GM12878 (cell line): ENCODE measurements at regions not wholly inside any gene's neighbourhood (a gene's known extent, or its start where the extent isn't known, plus 50 kb on each side); places are given as distances from the start of the nearest gene placed in this dataset.

Source experiments
- ATAC-seq: fragments of 200-7000 bp; cut with Tn5 transposase; 3 replicates; pipeline ENCODE4 v1.9.1; 2020; ENCODE audit warnings: mild to moderate bottlenecking, moderate library complexity
- BruUV-seq: library from RNA; stranded (reverse); fragments of 400-500 nt; replicated peaks from 2 replicates; lab custom pipeline; 2021; lab: Mats Ljungman, UMichigan
- CTCF ChIA-PET: fragments of 300-600 bp; sonication (Branson Sonifier 250); formaldehyde crosslinking; extraction: SDS; loops from one replicate; lab custom pipeline; 2021; ENCODE audit warnings: inconsistent platforms; lab: Yijun Ruan, JAX
- POLR2A ChIA-PET: fragments of 350-600 bp; formaldehyde crosslinking; extraction: SDS; loops from one replicate; lab custom pipeline; 2021; ENCODE audit warnings: inconsistent platforms; lab: Charles Lee
- RAD21 ChIA-PET: fragments of 300-600 bp; sonication (Branson Sonifier 250); formaldehyde crosslinking; loops from one replicate; lab custom pipeline; 2023; ENCODE audit warnings: antibody characterized with exemption; ENCODE audit not compliant: unreplicated experiment; lab: Charles Lee
- SMC1A ChIA-PET: fragments of 300-600 bp; sonication (Branson Sonifier 250); formaldehyde crosslinking; loops from one replicate; lab custom pipeline; 2023; ENCODE audit not compliant: unreplicated experiment, uncharacterized antibody; lab: Charles Lee
- DNase-seq: peaks from one replicate; pipeline ENCODE4 v3.0.0-alpha.2; 2011; ENCODE audit warnings: low read depth, low spot score
- FAIRE-seq: peaks from 3 replicates; lab custom pipeline; 2011; peaks lifted over from hg19 to GRCh38; lab: Jason Lieb, UNC
- H2AFZ ChIP-seq: 2 replicates; pipeline ENCODE4 v1.6.0; 2011; ENCODE audit warnings: low read depth, low read length, control low read depth; ENCODE audit not compliant: control insufficient read depth
- H3K27ac ChIP-seq: 2 replicates; pipeline ENCODE4 v1.5.1; 2011; ENCODE audit warnings: control low read depth; ENCODE audit not compliant: control insufficient read depth, insufficient read depth
- H3K27me3 ChIP-seq, 2 experiments: replicated peaks in 1 of 2; 2 replicates each; pipeline versions ENCODE4 v1.6.0 to v1.6.1; 2011; ENCODE audit warnings: low read length in 1 of 2; ENCODE audit not compliant: control insufficient read depth in 2 of 2, insufficient read depth in 2 of 2
- H3K36me3 ChIP-seq, 2 experiments: 2 replicates each; pipeline ENCODE4 v1.5.1; 2011; ENCODE audit warnings: low read length in 1 of 2; ENCODE audit not compliant: control insufficient read depth in 2 of 2, insufficient read depth in 2 of 2
- H3K4me1 ChIP-seq: 2 replicates; pipeline ENCODE4 v1.6.1; 2011; ENCODE audit warnings: mild to moderate bottlenecking, low read length, moderate library complexity, mixed read lengths; ENCODE audit not compliant: control insufficient read depth, insufficient read depth
- H3K4me2 ChIP-seq: 2 replicates; pipeline ENCODE4 v1.6.0; 2011; ENCODE audit warnings: control low read depth; ENCODE audit not compliant: control insufficient read depth, insufficient read depth
- H3K4me3 ChIP-seq: fragments of 200-600 bp; sonication (generic); 2 replicates; pipeline ENCODE4 v1.5.1; 2016
- H3K79me2 ChIP-seq: 2 replicates; pipeline ENCODE4 v1.6.0; 2011; ENCODE audit warnings: low read length; ENCODE audit not compliant: control insufficient read depth, insufficient read depth
- H3K9ac ChIP-seq: 2 replicates; pipeline ENCODE4 v1.8.0; 2011; ENCODE audit warnings: low read length, control low read depth, mixed read lengths; ENCODE audit not compliant: control insufficient read depth, insufficient read depth
- H3K9me3 ChIP-seq: replicated peaks from 3 replicates; pipeline ENCODE4 v1.5.1; 2011; ENCODE audit warnings: mild to moderate bottlenecking, low read length; ENCODE audit not compliant: control insufficient read depth, insufficient read depth
- H4K20me1 ChIP-seq: 2 replicates; pipeline ENCODE4 v1.6.0; 2011; ENCODE audit not compliant: control insufficient read depth, insufficient read depth
- CBX5 ChIP-seq: sonication (generic); IDR thresholded peaks from 2 replicates; pipeline ENCODE4 v1.6.1; 2016; ENCODE audit warnings: low read depth, moderate library complexity, mild to moderate bottlenecking, inconsistent platforms
- CEBPB ChIP-seq, 2 experiments: fragments of 150-350 bp in 1 of 2; IDR thresholded peaks; 2 replicates each; pipeline ENCODE4 v1.6.1; 2012 to 2014; ENCODE audit warnings: low read depth in 2 of 2, low read length in 2 of 2, borderline replicate concordance in 1 of 2, inconsistent platforms in 1 of 2
- CHD2 ChIP-seq: IDR thresholded peaks from 2 replicates; pipeline ENCODE4 v1.6.1; 2011; ENCODE audit warnings: low read depth, low read length, improper control_type of control experiment, borderline replicate concordance
- CHD4 ChIP-seq: fragments of 200-600 bp; sonication (generic); IDR thresholded peaks from 2 replicates; pipeline ENCODE4 v1.6.1; 2016; ENCODE audit warnings: mild to moderate bottlenecking
- EP300 ChIP-seq, 2 experiments: fragments of 150-350 bp in 1 of 2; IDR thresholded peaks; 2 replicates each; pipeline ENCODE4 v1.6.1; 2011 to 2012; ENCODE audit warnings: low read depth in 2 of 2, low read length in 2 of 2, borderline replicate concordance in 1 of 2, improper control_type of control experiment in 1 of 2, inconsistent platforms in 1 of 2; ENCODE audit not compliant: control insufficient read depth in 1 of 2
- ETV6 ChIP-seq, 2 experiments: fragments of 450-650 bp in 1 of 2; IDR thresholded peaks in 1 of 2; conservative IDR thresholded peaks in 1 of 2; 2 replicates each; pipeline ENCODE4 v1.6.1; 2014; ENCODE audit warnings: antibody characterized with exemption in 1 of 2, borderline replicate concordance in 1 of 2, low read depth in 1 of 2, mild to moderate bottlenecking in 1 of 2, moderate library complexity in 1 of 2
- NFYA ChIP-seq: IDR thresholded peaks from 2 replicates; pipeline ENCODE4 v1.6.1; 2011; ENCODE audit warnings: low read depth, mild to moderate bottlenecking, low read length, improper control_type of control experiment, borderline replicate concordance
- SMAD5 ChIP-seq: IDR thresholded peaks from 2 replicates; pipeline ENCODE4 v1.6.1; 2016; ENCODE audit warnings: antibody characterized with exemption, low read depth
- WRNIP1 ChIP-seq: IDR thresholded peaks from 2 replicates; pipeline ENCODE4 v1.6.1; 2011; ENCODE audit warnings: low read depth, low read length, improper control_type of control experiment, borderline replicate concordance
- WGBS: methylation state at CpG from one replicate; pipeline ENCODE4 v1.1.6; 2016; ENCODE audit warnings: low lambda C conversion rate; ENCODE audit not compliant: insufficient replicate concordance, insufficient coverage; ENCODE audit errors: missing lambda C conversion rate; 5-methylcytosine and 5-hydroxymethylcytosine counted together
- in situ Hi-C: fragments of 300-500 bp; cut with MboI; formaldehyde crosslinking; loops from 9 replicates; pipeline ENCODE4 v1.14.3; 2018; ENCODE audit warnings: mixed read lengths
- intact Hi-C: fragments of 100-400 bp; cut with micrococcal nuclease; formaldehyde crosslinking; loops from one replicate; pipeline ENCODE4 v1.14.2; 2022; ENCODE audit not compliant: unreplicated experiment
- TF ChIP-seq, protein P1 (sequence below): IDR thresholded peaks from 2 replicates; pipeline ENCODE4 v1.6.1; 2012; ENCODE audit warnings: low read depth, low read length, improper control_type of control experiment

GRCh38 chr10:52609626-52610240, 162.9 kb downstream of the MBL2 start:
- in situ Hi-C loops = no loop called here
- ATAC-seq (no peak), DNase-seq (no peak), FAIRE-seq (no peak)
- WGBS = 12% methylated on average over 5 of the region's 5 CpGs
- intact Hi-C loops = no loop called here
- Histone ChIP-seq H3K27me3 (no peaks in the 10 kb centered on the region), H3K4me2 (no peak overlapping the region), H3K9me3 (no peaks in the 10 kb centered on the region), H3K9ac (no peak overlapping the region), H3K4me1 (no peaks in the 10 kb centered on the region), H3K79me2 (no peaks in the 10 kb centered on the region), H3K27ac (no peak overlapping the region), H3K4me3 (no peak overlapping the region), H4K20me1 (no peaks in the 10 kb centered on the region), H3K36me3 (no peaks in the 10 kb centered on the region), H2AFZ (no peak overlapping the region)
- TF ChIP-seq CEBPB (IDR thresholded peaks at IDR 0.05; ENCODE audit: borderline replicate concordance in 1 of 2, low read depth in 2 of 2, low read length in 2 of 2) = no peak
- ChIA-PET POLR2A (interaction anchor here (0.7 kb wide), 1 partner anchor 900 kb away, joined by 6 read pairs; no protein-coding TSS in a partner anchor), SMC1A (no interaction called here), RAD21 (no interaction called here), CTCF (no interaction called here)
- BruUV-seq = no TSS peak

DNA sequence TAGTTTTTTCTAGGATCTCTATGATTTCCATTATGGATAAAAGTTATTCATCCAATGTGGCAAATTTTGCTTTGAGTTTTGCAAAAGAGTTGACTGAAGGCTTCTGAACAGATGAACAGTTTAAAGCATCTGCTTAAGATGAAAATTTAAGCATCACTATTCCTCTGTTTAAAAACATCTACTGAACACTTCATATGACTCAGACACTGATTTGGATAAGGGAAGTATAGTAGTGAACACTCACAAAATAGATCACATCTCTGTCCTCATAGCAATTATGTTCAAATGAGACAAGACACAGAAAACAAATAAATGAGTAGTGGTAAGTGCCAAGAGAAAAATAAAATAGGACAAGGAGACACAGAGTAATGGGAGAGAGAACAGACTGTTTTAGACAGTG, 157.3 kb downstream of the MBL2 start:
- ChIA-PET SMC1A (no interaction called here), POLR2A (no interaction called here), RAD21 (no interaction called here), CTCF (no interaction called here)
- in situ Hi-C loops = no loop called here
- H3K4me2 ChIP-seq = no peak overlapping the region
- TF ChIP-seq CBX5 = no peak
- TF ChIP-seq NFYA = no peak
- TF ChIP-seq, protein P1, sequence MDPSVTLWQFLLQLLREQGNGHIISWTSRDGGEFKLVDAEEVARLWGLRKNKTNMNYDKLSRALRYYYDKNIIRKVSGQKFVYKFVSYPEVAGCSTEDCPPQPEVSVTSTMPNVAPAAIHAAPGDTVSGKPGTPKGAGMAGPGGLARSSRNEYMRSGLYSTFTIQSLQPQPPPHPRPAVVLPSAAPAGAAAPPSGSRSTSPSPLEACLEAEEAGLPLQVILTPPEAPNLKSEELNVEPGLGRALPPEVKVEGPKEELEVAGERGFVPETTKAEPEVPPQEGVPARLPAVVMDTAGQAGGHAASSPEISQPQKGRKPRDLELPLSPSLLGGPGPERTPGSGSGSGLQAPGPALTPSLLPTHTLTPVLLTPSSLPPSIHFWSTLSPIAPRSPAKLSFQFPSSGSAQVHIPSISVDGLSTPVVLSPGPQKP = no peak
- TF ChIP-seq WRNIP1 = no peak
- no peak for TF ChIP-seq CHD2
- no peak for TF ChIP-seq CHD4
- TF ChIP-seq EP300 (IDR thresholded peaks at IDR 0.05; ENCODE audit: borderline replicate concordance in 1 of 2, control insufficient read depth in 1 of 2, low read depth in 2 of 2, low read length in 2 of 2) = no peak
- TF ChIP-seq ETV6 (conservative IDR thresholded peaks at IDR 0.05 in 1 of 2, IDR thresholded peaks at IDR 0.05 in 1 of 2; ENCODE audit: borderline replicate concordance in 1 of 2, low read depth in 1 of 2) = no peak
- TF ChIP-seq SMAD5 = no peak
- DNase-seq (no peak), FAIRE-seq (no peak), ATAC-seq (no peak)
- no peaks in the 10 kb centered on the region for H3K79me2 ChIP-seq
- H3K9me3 ChIP-seq = no peaks in the 10 kb centered on the region
- no TSS peak for BruUV-seq
- no peaks in the 10 kb centered on the region for H4K20me1 ChIP-seq
- no peak overlapping the region for H3K9ac ChIP-seq
- intact Hi-C loops = no loop called here
- H3K4me1 ChIP-seq = no peaks in the 10 kb centered on the region
- H3K4me3 ChIP-seq = no peak overlapping the region
- H3K27me3 ChIP-seq = no peaks in the 10 kb centered on the region
- no peaks in the 10 kb centered on the region for H3K36me3 ChIP-seq
- no peak overlapping the region for H2AFZ ChIP-seq
- no peak overlapping the region for H3K27ac ChIP-seq
